GM19455 (cell line): ENCODE measurements at regions not wholly inside any gene's neighbourhood (a gene's known extent, or its start where the extent isn't known, plus 50 kb on each side); places are given as distances from the start of the nearest gene placed in this dataset.

ENCODE experiments used
- ATAC-seq: cut with Tn5 transposase; IDR thresholded peaks from one replicate; pipeline ENCODE4 v1.9.1; 2021; ENCODE audit not compliant: unreplicated experiment

GRCh38 chr1:24990136-24990535 is 60.1 kb upstream of the RUNX3 start:
- ATAC-seq: no peak

GRCh38 chr1:24989082-24989481 is 59.0 kb upstream of the RUNX3 start:
- no peak for ATAC-seq

GRCh38 chr1:24988558-24988912 is 58.5 kb upstream of the RUNX3 start:
- no peak for ATAC-seq

- no peak for ATAC-seq
Observed at GRCh38 chr1:24987875-24988557, 57.9 kb upstream of the RUNX3 start.

GRCh38 chr1:24987424-24987823 is 57.3 kb upstream of the RUNX3 start:
- no peak for ATAC-seq

- no peak for ATAC-seq
Observed at GRCh38 chr1:24986372-24986965, 56.4 kb upstream of the RUNX3 start.

GRCh38 chr1:24985737-24986136 is 55.7 kb upstream of the RUNX3 start:
- no peak for ATAC-seq

GRCh38 chr1:24984800-24985522 is 54.9 kb upstream of the RUNX3 start:
- ATAC-seq: no peak

GRCh38 chr1:24984300-24984699 is 54.2 kb upstream of the RUNX3 start:
- no peak for ATAC-seq

- ATAC-seq: no peak
Observed at GRCh38 chr1:24983006-24983680, 53.1 kb upstream of the RUNX3 start.

GRCh38 chr1:24981631-24982005 is 51.5 kb upstream of the RUNX3 start:
- ATAC-seq: no peak

- no peak for ATAC-seq
Observed at GRCh38 chr1:24980836-24981630, 51.0 kb upstream of the RUNX3 start.
